ENCODE measurements at regions not wholly inside any gene's neighbourhood (a gene's known extent, or its start where the extent isn't known, plus 50 kb on each side); places are given as distances from the start of the nearest gene placed in this dataset.

- no peak overlapping the region for H3K4me3 ChIP-seq
- no peaks in the 10 kb centered on the region for H3K27me3 ChIP-seq (ENCODE audit: insufficient read depth, low read depth)
- H3K4me2 ChIP-seq: no peak overlapping the region
- no peaks in the 10 kb centered on the region for H4K20me1 ChIP-seq (ENCODE audit: insufficient read depth)
- H3F3A ChIP-seq (ENCODE audit: insufficient read depth, low read depth): no peaks in the 10 kb centered on the region
- no peak for TF ChIP-seq EZH2 (IDR thresholded peaks at IDR 0.05; ENCODE audit: low read depth)
- no peak for TF ChIP-seq CTCF (conservative IDR thresholded peaks at IDR 0.05)
- H3K9me3 ChIP-seq (ENCODE audit: insufficient read depth, low read depth): no peaks in the 10 kb centered on the region
- no peak overlapping the region for H2AFZ ChIP-seq
- H3K27ac ChIP-seq: no peak overlapping the region
- H3K36me3 ChIP-seq (ENCODE audit: low read depth): no peaks in the 10 kb centered on the region
- ChIA-PET CTCF (no interaction called here), POLR2A (ENCODE audit: unreplicated experiment) (no interaction called here)
- BruUV-seq (replicated peaks): no TSS peak
- no peaks in the 10 kb centered on the region for H3K79me2 ChIP-seq (ENCODE audit: low read depth)
- no peaks in the 10 kb centered on the region for H3K4me1 ChIP-seq (replicated peaks; ENCODE audit: insufficient read depth)
- no peaks in the 10 kb centered on the region; the same call in 1 of the 2 replicates for H3K9me2 ChIP-seq (ENCODE audit: insufficient read depth)
- no peak for DNase-seq
- intact Hi-C loops (cut with micrococcal nuclease; ENCODE audit: unreplicated experiment): no loop called here
Observed at GRCh38 chr5:77558266-77558665, 66.2 kb upstream of the WDR41 start.

GRCh38 chr5:77550406-77550805 is 58.3 kb upstream of the WDR41 start:
- DNase-seq: no peak
- TF ChIP-seq CTCF (conservative IDR thresholded peaks at IDR 0.05): no peak
- no peak for TF ChIP-seq EZH2 (IDR thresholded peaks at IDR 0.05; ENCODE audit: low read depth)
- POLR2A ChIA-PET (ENCODE audit: unreplicated experiment): no interaction called here

DNA sequence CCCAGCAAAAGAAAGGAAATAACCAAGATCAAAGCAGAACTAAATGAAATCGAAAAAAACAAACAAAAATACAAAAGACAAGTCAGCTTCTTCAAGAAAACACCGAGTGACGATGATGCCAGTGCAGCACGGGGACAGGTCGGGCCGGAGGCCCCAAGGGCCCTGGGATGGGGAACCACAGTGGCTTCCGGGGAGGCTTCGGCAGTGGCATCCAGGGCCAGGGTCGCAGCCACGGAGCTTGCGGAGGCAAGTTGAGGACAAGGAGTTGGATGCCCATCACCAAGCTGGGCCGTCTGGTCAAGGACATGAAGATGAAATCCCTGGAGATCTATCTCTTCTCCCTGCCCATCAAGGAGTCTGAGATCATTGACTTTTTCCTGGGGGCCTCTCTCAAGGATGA is 53.2 kb upstream of the WDR41 start:
- intact Hi-C loops (cut with micrococcal nuclease; ENCODE audit: unreplicated experiment): no loop called here
- Histone ChIP-seq H3F3A (ENCODE audit: insufficient read depth, low read depth) (no peaks in the 10 kb centered on the region), H4K20me1 (ENCODE audit: insufficient read depth) (no peaks in the 10 kb centered on the region), H3K4me1 (replicated peaks; ENCODE audit: insufficient read depth) (no peaks in the 10 kb centered on the region), H3K79me2 (ENCODE audit: low read depth) (no peaks in the 10 kb centered on the region), H3K4me3 (no peak overlapping the region), H2AFZ (no peak overlapping the region), H3K27ac (no peak overlapping the region), H3K27me3 (ENCODE audit: insufficient read depth, low read depth) (no peaks in the 10 kb centered on the region), H3K9me3 (ENCODE audit: insufficient read depth, low read depth) (no peaks in the 10 kb centered on the region), H3K9me2 (ENCODE audit: insufficient read depth) (no peaks in the 10 kb centered on the region), H3K4me2 (no peak overlapping the region), H3K36me3 (ENCODE audit: low read depth) (no peaks in the 10 kb centered on the region)
- no peak for TF ChIP-seq EZH2 (IDR thresholded peaks at IDR 0.05; ENCODE audit: low read depth)
- TF ChIP-seq CTCF (conservative IDR thresholded peaks at IDR 0.05): no peak
- no peak for DNase-seq
- BruUV-seq (replicated peaks): no TSS peak
- CTCF ChIA-PET: no interaction called here
- POLR2A ChIA-PET (ENCODE audit: unreplicated experiment): no interaction called here

More at GRCh38 chr5:77550406-77550805, 58.3 kb upstream of the WDR41 start:
- no peak overlapping the region for H3K4me2 ChIP-seq
- BruUV-seq (replicated peaks): no TSS peak
- H4K20me1 ChIP-seq (ENCODE audit: insufficient read depth): no peaks in the 10 kb centered on the region
- no peaks in the 10 kb centered on the region for H3K4me1 ChIP-seq (replicated peaks; ENCODE audit: insufficient read depth)
- no peaks in the 10 kb centered on the region for H3K9me3 ChIP-seq (ENCODE audit: insufficient read depth, low read depth)
- no peaks in the 10 kb centered on the region for H3K27me3 ChIP-seq (ENCODE audit: insufficient read depth, low read depth)
- CTCF ChIA-PET: no interaction called here
- H3K36me3 ChIP-seq (ENCODE audit: low read depth): no peaks in the 10 kb centered on the region
- H3K79me2 ChIP-seq (ENCODE audit: low read depth): no peaks in the 10 kb centered on the region
- H3F3A ChIP-seq (ENCODE audit: insufficient read depth, low read depth): no peaks in the 10 kb centered on the region
- intact Hi-C loops (cut with micrococcal nuclease; ENCODE audit: unreplicated experiment): no loop called here
- no peak overlapping the region for H3K27ac ChIP-seq
- no peaks in the 10 kb centered on the region; the same call in 1 of the 2 replicates for H3K9me2 ChIP-seq (ENCODE audit: insufficient read depth)
- no peak overlapping the region for H2AFZ ChIP-seq
- H3K4me3 ChIP-seq: no peak overlapping the region
